Activated CD4-positive, alpha-beta T cell treated with anti-CD3 and anti-CD28 coated beads, Interleukin-2, Interleukin-6, amounts not matched to agents 100 ng/mL and 50 ng/mL, durations not matched to agents 16 hours and 8 hours (primary cell): ENCODE measurements at regions not wholly inside any gene's neighbourhood (a gene's known extent, or its start where the extent isn't known, plus 50 kb on each side); places are given as distances from the start of the nearest gene placed in this dataset.
"Not testable (repeated sequence)": the region's sequence is repeated elsewhere in the genome, so short reads cannot be mapped to it uniquely, and the experiment has no call there.

ENCODE experiments used
- DNase-seq: peaks from one replicate; pipeline ENCODE4 v3.0.0-alpha.2; 2020

- DNase-seq, result no peak
Measured at GRCh38 chr2:129799036-129799958, 180.2 kb upstream of the RAB6C start.

- DNase-seq, result no peak
Measured at GRCh38 chr2:129800285-129800684, 179.2 kb upstream of the RAB6C start.

- DNase-seq, result no peak
Measured at GRCh38 chr2:129800686-129801085, 178.8 kb upstream of the RAB6C start.

- no peak for DNase-seq
Measured at GRCh38 chr2:129801575-129801974, 177.9 kb upstream of the RAB6C start.

GRCh38 chr2:129802290-129802689, 177.2 kb upstream of the RAB6C start:
- DNase-seq, result no peak

GRCh38 chr2:129803032-129803431, 176.4 kb upstream of the RAB6C start:
- DNase-seq, result no peak

- DNase-seq, result no peak
Measured at GRCh38 chr2:129803871-129804270, 175.6 kb upstream of the RAB6C start.

- no peak for DNase-seq
Measured at GRCh38 chr2:129805899-129806298, 173.6 kb upstream of the RAB6C start.

GRCh38 chr2:129806317-129806716, 173.1 kb upstream of the RAB6C start:
- no peak for DNase-seq

- no peak for DNase-seq
Measured at GRCh38 chr2:129806990-129807389, 172.5 kb upstream of the RAB6C start.

GRCh38 chr2:129807642-129808338, 171.7 kb upstream of the RAB6C start:
- DNase-seq, result not testable (repeated sequence)

GRCh38 chr2:129810521-129810920, 168.9 kb upstream of the RAB6C start:
- DNase-seq, result no peak

- DNase-seq, result no peak
Measured at GRCh38 chr2:129812071-129812470, 167.4 kb upstream of the RAB6C start.

- no peak for DNase-seq
Measured at GRCh38 chr2:129812654-129813053, 166.8 kb upstream of the RAB6C start.

- DNase-seq, result no peak
Measured at GRCh38 chr2:129813404-129813803, 166.1 kb upstream of the RAB6C start.

- no peak for DNase-seq
Measured at GRCh38 chr2:129816813-129817574, 162.5 kb upstream of the RAB6C start.

- DNase-seq, result no peak
Measured at GRCh38 chr2:129819855-129820254, 159.6 kb upstream of the RAB6C start.

- no peak for DNase-seq
Measured at GRCh38 chr2:129820908-129821307, 158.6 kb upstream of the RAB6C start.

- DNase-seq, result no peak
Measured at GRCh38 chr2:129821445-129821844, 158.0 kb upstream of the RAB6C start.

GRCh38 chr2:129823044-129823443, 156.4 kb upstream of the RAB6C start:
- no peak for DNase-seq

GRCh38 chr2:129827311-129828090, 152.0 kb upstream of the RAB6C start:
- no peak for DNase-seq

GRCh38 chr2:129828792-129829191, 150.7 kb upstream of the RAB6C start:
- no peak for DNase-seq

GRCh38 chr2:129829588-129829987, 149.9 kb upstream of the RAB6C start:
- no peak for DNase-seq
